ENCODE measurements at regions not wholly inside any gene's neighbourhood (a gene's known extent, or its start where the extent isn't known, plus 50 kb on each side); places are given as distances from the start of the nearest gene placed in this dataset.

DNA sequence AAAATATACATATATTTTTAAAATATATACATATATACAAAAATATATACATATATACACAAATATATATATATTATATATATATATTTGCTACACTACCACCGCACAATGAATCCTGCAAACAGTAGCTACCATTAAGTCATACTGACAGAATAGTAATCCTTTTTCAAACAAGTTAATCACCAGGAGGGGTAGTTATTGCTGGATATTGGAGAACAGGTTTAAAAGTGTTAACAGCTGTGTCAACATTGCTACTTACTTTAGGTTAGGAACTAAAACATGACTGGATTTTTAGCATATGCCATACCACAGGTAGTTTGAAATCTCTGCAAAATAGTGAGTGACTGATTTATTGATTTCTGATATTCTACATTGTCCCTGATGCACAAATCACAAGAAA, 529.1 kb upstream of the CDH7 start:
- Histone ChIP-seq H3K27me3 (no peaks in the 10 kb centered on the region), H3K27ac (no peak overlapping the region), H3K9me3 (replicated peaks in 1 of 3) (no peaks in the 10 kb centered on the region), H3K4me3 (no peak overlapping the region), H3K4me1 (replicated peaks in 1 of 2) (no peaks in the 10 kb centered on the region), H3K36me3 (replicated peaks in 1 of 2) (no peaks in the 10 kb centered on the region)
- no peak for DNase-seq
- WGBS, 4 donors = 88 to 93% (median 90%) methylated on average over 1 of the region's 1 CpG
- intact Hi-C loops (cut with DNase I) = no loop called here
- TF ChIP-seq POLR2A (IDR thresholded peaks at IDR 0.05) = no peak
- TF ChIP-seq, protein P1, sequence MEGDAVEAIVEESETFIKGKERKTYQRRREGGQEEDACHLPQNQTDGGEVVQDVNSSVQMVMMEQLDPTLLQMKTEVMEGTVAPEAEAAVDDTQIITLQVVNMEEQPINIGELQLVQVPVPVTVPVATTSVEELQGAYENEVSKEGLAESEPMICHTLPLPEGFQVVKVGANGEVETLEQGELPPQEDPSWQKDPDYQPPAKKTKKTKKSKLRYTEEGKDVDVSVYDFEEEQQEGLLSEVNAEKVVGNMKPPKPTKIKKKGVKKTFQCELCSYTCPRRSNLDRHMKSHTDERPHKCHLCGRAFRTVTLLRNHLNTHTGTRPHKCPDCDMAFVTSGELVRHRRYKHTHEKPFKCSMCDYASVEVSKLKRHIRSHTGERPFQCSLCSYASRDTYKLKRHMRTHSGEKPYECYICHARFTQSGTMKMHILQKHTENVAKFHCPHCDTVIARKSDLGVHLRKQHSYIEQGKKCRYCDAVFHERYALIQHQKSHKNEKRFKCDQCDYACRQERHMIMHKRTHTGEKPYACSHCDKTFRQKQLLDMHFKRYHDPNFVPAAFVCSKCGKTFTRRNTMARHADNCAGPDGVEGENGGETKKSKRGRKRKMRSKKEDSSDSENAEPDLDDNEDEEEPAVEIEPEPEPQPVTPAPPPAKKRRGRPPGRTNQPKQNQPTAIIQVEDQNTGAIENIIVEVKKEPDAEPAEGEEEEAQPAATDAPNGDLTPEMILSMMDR (IDR thresholded peaks at IDR 0.05) = no peak

DNA sequence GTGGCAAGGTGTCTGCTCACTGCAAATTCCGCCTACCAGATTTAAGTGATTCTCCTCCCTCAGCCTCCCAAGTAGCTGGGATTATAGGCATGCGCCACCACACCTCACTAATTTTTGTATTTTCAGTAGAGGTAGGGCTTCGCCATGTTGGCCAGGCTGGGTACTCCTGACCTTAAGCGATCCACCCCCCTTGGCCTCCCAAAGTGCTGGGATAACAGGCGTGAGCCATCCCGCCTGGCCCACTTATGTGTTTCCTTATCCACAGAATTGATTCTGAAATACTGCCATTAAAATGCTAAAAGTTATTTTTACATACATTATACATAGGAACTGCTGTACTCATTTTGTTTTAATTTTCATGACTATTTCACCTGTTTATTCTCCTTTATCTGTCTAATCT, 529.7 kb upstream of the CDH7 start:
- no peaks in the 10 kb centered on the region for H3K27me3 ChIP-seq
- no peaks in the 10 kb centered on the region for H3K4me1 ChIP-seq (replicated peaks in 1 of 2)
- DNase-seq = no peak
- TF ChIP-seq, protein P1 (IDR thresholded peaks at IDR 0.05) = no peak
- TF ChIP-seq POLR2A (IDR thresholded peaks at IDR 0.05) = no peak
- H3K36me3 ChIP-seq (replicated peaks in 1 of 2) = no peaks in the 10 kb centered on the region
- no peak overlapping the region for H3K4me3 ChIP-seq
- H3K9me3 ChIP-seq (replicated peaks in 1 of 3) = no peaks in the 10 kb centered on the region
- 88 to 94% (median 90%) methylated on average over 5 to 6 of the region's 6 CpGs for WGBS, 4 donors
- intact Hi-C loops (cut with DNase I) = no loop called here
- H3K27ac ChIP-seq = no peak overlapping the region

DNA sequence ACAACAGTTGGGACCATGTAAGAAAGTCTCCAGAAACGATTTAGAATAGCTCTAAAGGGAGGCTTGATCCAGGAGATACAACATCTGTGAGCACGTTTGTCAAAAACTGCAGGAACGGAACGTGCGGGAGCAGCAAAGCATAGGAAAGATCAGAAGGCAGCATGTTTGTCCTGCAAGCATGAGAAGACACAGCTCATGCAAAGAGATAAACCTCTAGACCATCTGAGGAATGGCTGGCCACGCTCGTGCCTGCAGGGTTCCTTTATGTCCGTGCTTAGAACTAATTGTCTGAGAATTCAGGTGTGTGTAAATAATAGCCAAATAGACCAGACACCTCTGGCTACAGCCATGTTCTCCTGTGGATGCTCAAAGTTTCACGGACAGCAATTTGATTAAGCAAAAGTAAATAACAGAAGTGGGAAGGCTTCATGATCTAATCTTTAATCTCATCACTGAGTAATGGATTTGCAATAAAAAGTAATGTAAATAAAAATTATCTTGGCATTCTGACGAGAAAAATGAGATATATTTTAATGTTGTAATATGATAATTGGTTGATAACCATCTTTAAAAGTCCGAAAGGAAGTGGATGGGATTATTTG, 534.8 kb upstream of the CDH7 start:
- no peaks in the 10 kb centered on the region for H3K9me3 ChIP-seq (replicated peaks in 1 of 3)

DNA sequence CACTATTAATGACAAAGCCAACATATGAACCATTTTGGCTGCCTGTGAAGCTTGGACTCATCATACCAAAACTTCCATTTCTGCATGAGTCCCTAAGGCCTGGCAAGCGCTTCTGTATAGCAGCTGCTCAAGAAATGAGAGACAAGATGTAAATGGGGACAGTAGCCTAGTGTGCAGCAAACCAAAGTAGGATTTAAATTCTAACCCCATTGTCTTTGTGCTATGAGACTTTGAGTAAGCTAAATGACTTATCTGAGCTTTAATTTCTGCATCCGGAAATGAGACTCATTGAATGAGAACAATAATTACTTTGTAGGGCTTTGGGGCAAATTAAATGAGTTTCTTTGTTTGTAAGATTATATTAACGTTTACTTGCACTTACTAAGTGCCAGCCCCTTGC, 536.4 kb upstream of the CDH7 start:
- WGBS, 4 donors = 68 to 87% (median 80%) methylated on average over 3 of the region's 3 CpGs
- no peaks in the 10 kb centered on the region for H3K36me3 ChIP-seq (replicated peaks in 1 of 2)
- no peak overlapping the region for H3K27ac ChIP-seq
- intact Hi-C loops (cut with DNase I) = no loop called here
- TF ChIP-seq, protein P1 (IDR thresholded peaks at IDR 0.05) = no peak
- TF ChIP-seq POLR2A (IDR thresholded peaks at IDR 0.05) = no peak
- no peaks in the 10 kb centered on the region for H3K9me3 ChIP-seq (replicated peaks in 1 of 3)
- H3K4me3 ChIP-seq = no peak overlapping the region
- no peaks in the 10 kb centered on the region for H3K4me1 ChIP-seq (replicated peaks in 1 of 2)
- DNase-seq = no peak
- no peaks in the 10 kb centered on the region for H3K27me3 ChIP-seq

More for the DNA sequence above, 534.8 kb upstream of the CDH7 start:
- no peak for DNase-seq
- no peaks in the 10 kb centered on the region for H3K4me1 ChIP-seq (replicated peaks in 1 of 2)
- WGBS, 4 donors = 67 to 71% (median 70%) methylated on average over 11 of the region's 11 CpGs
- H3K36me3 ChIP-seq (replicated peaks in 1 of 2) = no peaks in the 10 kb centered on the region
- H3K27me3 ChIP-seq = no peaks in the 10 kb centered on the region
- intact Hi-C loops (cut with DNase I) = no loop called here
- TF ChIP-seq POLR2A (IDR thresholded peaks at IDR 0.05) = no peak
- TF ChIP-seq, protein P1 (IDR thresholded peaks at IDR 0.05) = no peak
- H3K4me3 ChIP-seq = no peak overlapping the region
- no peak overlapping the region for H3K27ac ChIP-seq

Measured in adrenal gland (tissue), 9 donors.